ENCODE measurements at regions not wholly inside any gene's neighbourhood (a gene's known extent, or its start where the extent isn't known, plus 50 kb on each side); places are given as distances from the start of the nearest gene placed in this dataset.

GRCh38 chr14:83314764-83315163 is 1781.1 kb upstream of the SEL1L start:
- TF ChIP-seq REST (IDR thresholded peaks at IDR 0.05; ENCODE audit: borderline replicate concordance) (no peak), RAD21 (conservative IDR thresholded peaks at IDR 0.05) (no peak), CTCF (IDR thresholded peaks at IDR 0.05; ENCODE audit: poor library complexity, severe bottlenecking) (no peak)
